Natural killer cell treated with Interleukin-12 subunit alpha and Interleukin-12 subunit beta and Interleukin-15 and Interleukin-18, amount 100 ng/mL, for 72 hours (primary cell): ENCODE measurements at regions not wholly inside any gene's neighbourhood (a gene's known extent, or its start where the extent isn't known, plus 50 kb on each side); places are given as distances from the start of the nearest gene placed in this dataset.

Experiments
- ATAC-seq, 2 donors: fragments of 150-1000 bp; cut with Tn5 transposase in 1 of 2; sonication (Bioruptor Pico), chemical (Tn5 transposase) in 1 of 2; 2 replicates each; pipeline ENCODE4 v1.10.0; 2021
- DNase-seq: peaks from one replicate; pipeline ENCODE4 v3.0.0; 2022; ENCODE audit warnings: low spot score
- H3K27ac Mint-ChIP-seq, 2 donors: 1 replicate in 1 of 2; 2 replicates in 1 of 2; pipeline ENCODE4 v1.8.0; 2022; ENCODE audit warnings: mixed read lengths in 2 of 2, mild to moderate bottlenecking in 1 of 2, moderate library complexity in 1 of 2
- H3K27me3 Mint-ChIP-seq, 2 donors: 1 replicate in 1 of 2; 2 replicates in 1 of 2; pipeline ENCODE4 v1.8.0; 2022; ENCODE audit warnings: mixed read lengths in 2 of 2
- H3K36me3 Mint-ChIP-seq: one replicate; pipeline ENCODE4 v1.8.0; 2022; ENCODE audit warnings: mixed read lengths
- H3K4me1 Mint-ChIP-seq, 2 donors: 1 replicate in 1 of 2; 2 replicates in 1 of 2; pipeline ENCODE4 v1.8.0; 2022; ENCODE audit warnings: low read depth in 2 of 2, mixed read lengths in 2 of 2, mild to moderate bottlenecking in 1 of 2
- H3K4me3 Mint-ChIP-seq: one replicate; pipeline ENCODE4 v1.8.0; 2022; ENCODE audit warnings: mixed read lengths
- H3K9me3 Mint-ChIP-seq: 2 replicates; pipeline ENCODE4 v1.8.0; 2022; ENCODE audit warnings: mixed read lengths

- no peaks in the 10 kb centered on the region for H3K36me3 Mint-ChIP-seq
- H3K27ac Mint-ChIP-seq: no peak overlapping the region
- H3K27me3 Mint-ChIP-seq: peaks cover 38 to 57% of the 10 kb centered on the region in 2 donors
- DNase-seq: no peak
- no peaks in the 10 kb centered on the region for H3K4me1 Mint-ChIP-seq
- no peak overlapping the region for H3K4me3 Mint-ChIP-seq
- no peak for ATAC-seq
- peaks cover 3% of the 10 kb centered on the region for H3K9me3 Mint-ChIP-seq
Measured at GRCh38 chr15:96422125-96422524, 91.6 kb downstream of the NR2F2 start.

- H3K4me3 Mint-ChIP-seq: no peak overlapping the region
- H3K27ac Mint-ChIP-seq: no peak overlapping the region
- DNase-seq: no peak
- H3K27me3 Mint-ChIP-seq: peaks cover 18 to 32% of the 10 kb centered on the region in 2 donors
- H3K36me3 Mint-ChIP-seq: no peaks in the 10 kb centered on the region
- no peaks in the 10 kb centered on the region for H3K4me1 Mint-ChIP-seq
- H3K9me3 Mint-ChIP-seq: peaks cover 3% of the 10 kb centered on the region
- ATAC-seq: no peak
Measured at GRCh38 chr15:96424674-96425073, 94.2 kb downstream of the NR2F2 start.

GRCh38 chr15:96428742-96429141 lies 98.2 kb downstream of the NR2F2 start:
- ATAC-seq: no peak
- no peaks in the 10 kb centered on the region for H3K4me1 Mint-ChIP-seq
- H3K36me3 Mint-ChIP-seq: no peaks in the 10 kb centered on the region
- no peak overlapping the region for H3K27ac Mint-ChIP-seq
- H3K4me3 Mint-ChIP-seq: no peak overlapping the region
- no peak for DNase-seq
- H3K9me3 Mint-ChIP-seq: peaks cover 3% of the 10 kb centered on the region
- H3K27me3 Mint-ChIP-seq: peaks cover 7 to 15% of the 10 kb centered on the region in 2 donors

GRCh38 chr15:96431786-96432185 lies 101.3 kb downstream of the NR2F2 start:
- ATAC-seq: no peak
- Mint-ChIP-seq H3K27me3 (peaks cover 7% of the 10 kb centered on the region in 2 donors), H3K27ac (no peak overlapping the region), H3K4me3 (no peak overlapping the region), H3K4me1 (no peaks in the 10 kb centered on the region), H3K36me3 (no peaks in the 10 kb centered on the region), H3K9me3 (no peaks in the 10 kb centered on the region)
- no peak for DNase-seq

- ATAC-seq: no peak
- H3K27me3 Mint-ChIP-seq: peaks cover 7 to 13% of the 10 kb centered on the region in 2 donors
- no peaks in the 10 kb centered on the region for H3K36me3 Mint-ChIP-seq
- H3K9me3 Mint-ChIP-seq: no peaks in the 10 kb centered on the region
- H3K27ac Mint-ChIP-seq: no peak overlapping the region
- no peak overlapping the region for H3K4me3 Mint-ChIP-seq
- H3K4me1 Mint-ChIP-seq: no peaks in the 10 kb centered on the region
- no peak for DNase-seq
Measured at GRCh38 chr15:96435022-96435421, 104.5 kb downstream of the NR2F2 start.

GRCh38 chr15:96435841-96436240 lies 105.3 kb downstream of the NR2F2 start:
- no peak overlapping the region for H3K4me3 Mint-ChIP-seq
- H3K9me3 Mint-ChIP-seq: no peaks in the 10 kb centered on the region
- ATAC-seq: no peak

GRCh38 chr15:96440978-96441377 lies 110.5 kb downstream of the NR2F2 start:
- Mint-ChIP-seq H3K4me3 (no peak overlapping the region), H3K9me3 (no peaks in the 10 kb centered on the region), H3K27ac (no peak overlapping the region), H3K36me3 (no peaks in the 10 kb centered on the region), H3K27me3 (peaks cover 8 to 24% of the 10 kb centered on the region in 2 donors), H3K4me1 (no peaks in the 10 kb centered on the region)
- DNase-seq (no peak), ATAC-seq (no peak)

More at GRCh38 chr15:96435841-96436240, 105.3 kb downstream of the NR2F2 start:
- Mint-ChIP-seq H3K27me3 (peaks cover 7 to 14% of the 10 kb centered on the region in 2 donors), H3K36me3 (no peaks in the 10 kb centered on the region), H3K4me1 (no peaks in the 10 kb centered on the region), H3K27ac (no peak overlapping the region)
- no peak for DNase-seq

GRCh38 chr15:96442076-96442475 lies 111.6 kb downstream of the NR2F2 start:
- Mint-ChIP-seq H3K27ac (no peak overlapping the region), H3K4me1 (no peaks in the 10 kb centered on the region), H3K27me3 (peaks cover 11 to 28% of the 10 kb centered on the region in 2 donors), H3K4me3 (no peak overlapping the region), H3K36me3 (no peaks in the 10 kb centered on the region), H3K9me3 (no peaks in the 10 kb centered on the region)
- DNase-seq (no peak), ATAC-seq (no peak)

- Mint-ChIP-seq H3K4me3 (no peak overlapping the region), H3K4me1 (no peaks in the 10 kb centered on the region), H3K27ac (no peak overlapping the region), H3K36me3 (no peaks in the 10 kb centered on the region), H3K27me3 (peaks cover 15 to 36% of the 10 kb centered on the region in 2 donors), H3K9me3 (no peaks in the 10 kb centered on the region)
- DNase-seq (no peak), ATAC-seq (no peak)
Measured at GRCh38 chr15:96444865-96445264, 114.4 kb downstream of the NR2F2 start.

- H3K4me1 Mint-ChIP-seq: no peaks in the 10 kb centered on the region
- peaks cover 16 to 44% of the 10 kb centered on the region in 2 donors for H3K27me3 Mint-ChIP-seq
- H3K9me3 Mint-ChIP-seq: no peaks in the 10 kb centered on the region
- ATAC-seq (no peak), DNase-seq (no peak)
- no peak overlapping the region for H3K27ac Mint-ChIP-seq
- no peaks in the 10 kb centered on the region for H3K36me3 Mint-ChIP-seq
- no peak overlapping the region for H3K4me3 Mint-ChIP-seq
Measured at GRCh38 chr15:96448923-96449322, 118.4 kb downstream of the NR2F2 start.

- Mint-ChIP-seq H3K27me3 (peaks cover 20% of the 10 kb centered on the region in 2 donors), H3K4me3 (no peak overlapping the region), H3K27ac (no peak overlapping the region), H3K4me1 (no peaks in the 10 kb centered on the region), H3K36me3 (no peaks in the 10 kb centered on the region), H3K9me3 (no peaks in the 10 kb centered on the region)
- DNase-seq (no peak), ATAC-seq (no peak)
Measured at GRCh38 chr15:96457841-96458240, 127.3 kb downstream of the NR2F2 start.

GRCh38 chr15:96460106-96460505 lies 129.6 kb downstream of the NR2F2 start:
- Mint-ChIP-seq H3K36me3 (no peaks in the 10 kb centered on the region), H3K27ac (no peak overlapping the region), H3K4me3 (no peak overlapping the region), H3K27me3 (peaks cover 22 to 29% of the 10 kb centered on the region in 2 donors), H3K9me3 (no peaks in the 10 kb centered on the region), H3K4me1 (no peaks in the 10 kb centered on the region)
- ATAC-seq (no peak), DNase-seq (no peak)

GRCh38 chr15:96462768-96463750 lies 132.6 kb downstream of the NR2F2 start:
- H3K27me3 Mint-ChIP-seq: peaks cover 20 to 29% of the 10 kb centered on the region in 2 donors
- no peaks in the 10 kb centered on the region for H3K36me3 Mint-ChIP-seq
- H3K27ac Mint-ChIP-seq: no peak overlapping the region

GRCh38 chr15:96466389-96466947 lies 136.0 kb downstream of the NR2F2 start:
- Mint-ChIP-seq H3K36me3 (no peaks in the 10 kb centered on the region), H3K27me3 (peaks cover 22 to 43% of the 10 kb centered on the region in 2 donors), H3K4me1 (no peaks in the 10 kb centered on the region), H3K4me3 (no peak overlapping the region), H3K27ac (no peak overlapping the region), H3K9me3 (no peaks in the 10 kb centered on the region)
- ATAC-seq (no peak), DNase-seq (no peak)

More at GRCh38 chr15:96462768-96463750, 132.6 kb downstream of the NR2F2 start:
- no peaks in the 10 kb centered on the region for H3K4me1 Mint-ChIP-seq
- DNase-seq: no peak
- H3K4me3 Mint-ChIP-seq: no peak overlapping the region
- ATAC-seq: no peak
- no peaks in the 10 kb centered on the region for H3K9me3 Mint-ChIP-seq
